ENCODE measurements at regions not wholly inside any gene's neighbourhood (a gene's known extent, or its start where the extent isn't known, plus 50 kb on each side); places are given as distances from the start of the nearest gene placed in this dataset.

DNA sequence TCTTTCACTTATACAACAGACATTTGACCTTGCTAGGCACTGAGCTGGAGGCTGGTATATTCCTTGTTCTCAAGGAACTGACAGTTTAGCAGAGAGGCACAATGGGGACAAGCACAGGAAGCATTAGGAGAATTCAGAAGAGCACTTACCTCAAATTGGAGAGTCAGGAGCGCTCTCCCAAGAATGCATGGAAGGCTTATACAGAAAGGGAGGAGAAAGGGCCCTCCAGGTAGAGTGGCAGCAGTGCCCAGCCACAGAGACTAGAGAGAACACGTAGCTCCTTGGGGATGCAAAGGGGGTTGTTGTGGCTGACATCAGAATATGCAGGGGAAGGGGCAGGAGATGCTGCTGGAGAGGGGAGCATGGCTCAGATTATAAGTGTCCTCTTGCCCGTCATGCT, 78.2 kb upstream of the MKLN1 start:
- TF ChIP-seq, protein P1, sequence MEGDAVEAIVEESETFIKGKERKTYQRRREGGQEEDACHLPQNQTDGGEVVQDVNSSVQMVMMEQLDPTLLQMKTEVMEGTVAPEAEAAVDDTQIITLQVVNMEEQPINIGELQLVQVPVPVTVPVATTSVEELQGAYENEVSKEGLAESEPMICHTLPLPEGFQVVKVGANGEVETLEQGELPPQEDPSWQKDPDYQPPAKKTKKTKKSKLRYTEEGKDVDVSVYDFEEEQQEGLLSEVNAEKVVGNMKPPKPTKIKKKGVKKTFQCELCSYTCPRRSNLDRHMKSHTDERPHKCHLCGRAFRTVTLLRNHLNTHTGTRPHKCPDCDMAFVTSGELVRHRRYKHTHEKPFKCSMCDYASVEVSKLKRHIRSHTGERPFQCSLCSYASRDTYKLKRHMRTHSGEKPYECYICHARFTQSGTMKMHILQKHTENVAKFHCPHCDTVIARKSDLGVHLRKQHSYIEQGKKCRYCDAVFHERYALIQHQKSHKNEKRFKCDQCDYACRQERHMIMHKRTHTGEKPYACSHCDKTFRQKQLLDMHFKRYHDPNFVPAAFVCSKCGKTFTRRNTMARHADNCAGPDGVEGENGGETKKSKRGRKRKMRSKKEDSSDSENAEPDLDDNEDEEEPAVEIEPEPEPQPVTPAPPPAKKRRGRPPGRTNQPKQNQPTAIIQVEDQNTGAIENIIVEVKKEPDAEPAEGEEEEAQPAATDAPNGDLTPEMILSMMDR (IDR thresholded peaks at IDR 0.05; ENCODE audit: borderline replicate concordance, extremely low read depth, low read length, poor library complexity, severe bottlenecking): no peak
- TF ChIP-seq EZH2 (IDR thresholded peaks at IDR 0.05; ENCODE audit: borderline replicate concordance, low read depth, low read length, severe bottlenecking): no peak
